Right lobe of liver (tissue), 4 donors: ENCODE measurements at regions not wholly inside any gene's neighbourhood (a gene's known extent, or its start where the extent isn't known, plus 50 kb on each side); places are given as distances from the start of the nearest gene placed in this dataset.

Source experiments
- CTCF ChIP-seq, 4 donors: fragments of 200-600 bp in 3 of 4; fragments of 450-650 bp in 1 of 4; IDR thresholded peaks; one replicate each; pipeline versions ENCODE4 v1.5.1 to v1.8.0; 2016 to 2022; ENCODE audit warnings: antibody characterized with exemption in 4 of 4, mild to moderate bottlenecking in 2 of 4
- POLR2A ChIP-seq: fragments of 450-650 bp; IDR thresholded peaks from one replicate; pipeline ENCODE4 v1.6.1; 2017; ENCODE audit warnings: antibody characterized with exemption, mild to moderate bottlenecking
- donor health status: DM: no; HTN: no; CAD: no.
- donor health status: DM: no; HTN: no; CAD: no.
- donor health status: DM: no; HTN: yes; CAD: no.

DNA sequence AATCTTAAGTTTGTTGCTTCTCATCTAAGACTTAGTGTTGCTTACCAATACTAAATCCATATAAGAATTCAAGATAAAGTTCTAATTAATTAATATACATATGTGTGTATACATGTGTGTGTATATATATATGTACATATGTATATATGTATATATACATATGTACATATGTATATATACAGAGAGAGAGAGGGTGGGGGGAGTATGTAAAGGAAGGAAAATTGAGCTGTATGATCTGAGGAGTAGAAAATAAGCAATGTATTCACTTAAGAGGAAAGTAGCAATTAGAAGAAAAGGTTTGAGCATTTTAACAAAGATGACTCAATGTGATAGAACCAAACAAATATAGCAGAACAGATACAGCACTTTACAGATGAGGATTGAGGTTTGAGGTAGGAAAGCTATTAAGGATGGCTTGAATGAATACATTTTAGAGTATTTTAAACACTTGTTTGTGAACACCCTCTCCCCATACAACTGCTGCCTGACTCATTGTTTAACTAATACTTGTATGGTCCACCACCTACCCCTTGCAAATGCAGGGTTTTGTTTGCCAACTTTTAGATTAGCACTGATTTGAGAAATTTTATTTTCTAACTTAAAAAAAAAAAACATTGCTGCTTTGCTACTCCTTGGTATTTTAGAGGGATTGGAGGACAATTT, 681.1 kb upstream of the CADM2 start:
- TF ChIP-seq CTCF (IDR thresholded peaks at IDR 0.05) (no peak), POLR2A (no peak)
